GM12892 (cell line): ENCODE measurements at regions not wholly inside any gene's neighbourhood (a gene's known extent, or its start where the extent isn't known, plus 50 kb on each side); places are given as distances from the start of the nearest gene placed in this dataset.

ENCODE experiments used
- POLR2A ChIP-seq: IDR thresholded peaks from 2 replicates; pipeline ENCODE4 v1.6.1; 2011; ENCODE audit warnings: low read depth, low read length, control low read depth
- POLR2AphosphoS5 ChIP-seq: IDR thresholded peaks from 2 replicates; pipeline ENCODE4 v1.6.1; 2011; ENCODE audit warnings: low read depth, low read length, control low read depth
- TAF1 ChIP-seq: IDR thresholded peaks from 2 replicates; pipeline ENCODE4 v1.6.1; 2011; ENCODE audit warnings: low read depth, mild to moderate bottlenecking, control low read depth, low read length, borderline replicate concordance

GRCh38 chr14:98198385-98198784 lies 1073.6 kb downstream of the BCL11B start:
- TF ChIP-seq TAF1 (no peak), POLR2AphosphoS5 (no peak), POLR2A (no peak)
